ENCODE measurements at regions not wholly inside any gene's neighbourhood (a gene's known extent, or its start where the extent isn't known, plus 50 kb on each side); places are given as distances from the start of the nearest gene placed in this dataset.

DNA sequence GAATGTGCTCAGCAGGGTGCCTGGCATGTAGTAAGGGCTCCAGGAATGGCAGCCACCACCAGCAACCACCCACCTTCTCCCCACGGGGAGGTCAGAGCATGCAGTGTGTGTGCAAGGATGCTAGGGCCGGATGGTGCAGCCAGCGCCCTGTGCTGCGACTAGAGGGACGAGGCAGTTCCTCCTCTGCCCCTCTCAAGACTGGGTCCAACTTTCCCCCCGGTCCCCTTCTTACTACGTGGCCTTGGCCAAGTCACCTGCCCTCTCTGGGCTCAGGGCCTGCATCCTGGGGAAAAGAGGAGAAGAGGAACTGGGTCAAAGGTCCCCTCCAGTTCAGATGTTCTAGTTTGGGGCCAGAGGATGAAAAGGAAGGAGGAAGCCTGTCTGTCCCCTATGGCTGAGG lies 71.6 kb upstream of the TARDBP start:
- TF ChIP-seq, protein P1, sequence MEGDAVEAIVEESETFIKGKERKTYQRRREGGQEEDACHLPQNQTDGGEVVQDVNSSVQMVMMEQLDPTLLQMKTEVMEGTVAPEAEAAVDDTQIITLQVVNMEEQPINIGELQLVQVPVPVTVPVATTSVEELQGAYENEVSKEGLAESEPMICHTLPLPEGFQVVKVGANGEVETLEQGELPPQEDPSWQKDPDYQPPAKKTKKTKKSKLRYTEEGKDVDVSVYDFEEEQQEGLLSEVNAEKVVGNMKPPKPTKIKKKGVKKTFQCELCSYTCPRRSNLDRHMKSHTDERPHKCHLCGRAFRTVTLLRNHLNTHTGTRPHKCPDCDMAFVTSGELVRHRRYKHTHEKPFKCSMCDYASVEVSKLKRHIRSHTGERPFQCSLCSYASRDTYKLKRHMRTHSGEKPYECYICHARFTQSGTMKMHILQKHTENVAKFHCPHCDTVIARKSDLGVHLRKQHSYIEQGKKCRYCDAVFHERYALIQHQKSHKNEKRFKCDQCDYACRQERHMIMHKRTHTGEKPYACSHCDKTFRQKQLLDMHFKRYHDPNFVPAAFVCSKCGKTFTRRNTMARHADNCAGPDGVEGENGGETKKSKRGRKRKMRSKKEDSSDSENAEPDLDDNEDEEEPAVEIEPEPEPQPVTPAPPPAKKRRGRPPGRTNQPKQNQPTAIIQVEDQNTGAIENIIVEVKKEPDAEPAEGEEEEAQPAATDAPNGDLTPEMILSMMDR (IDR thresholded peaks at IDR 0.05; ENCODE audit: low read depth, low read length): no peak
- TF ChIP-seq EZH2phosphoT487 (IDR thresholded peaks at IDR 0.05; ENCODE audit: low read depth): no peak
